HT-29 (cell line): ENCODE measurements at regions not wholly inside any gene's neighbourhood (a gene's known extent, or its start where the extent isn't known, plus 50 kb on each side); places are given as distances from the start of the nearest gene placed in this dataset.

ENCODE experiments used
- DNase-seq: peaks from one replicate; pipeline ENCODE4 v3.0.0-alpha.2; 2015; ENCODE audit warnings: low spot score

GRCh38 chr10:6305401-6306321, 102.9 kb downstream of the PFKFB3 start:
- no peak for DNase-seq

DNA sequence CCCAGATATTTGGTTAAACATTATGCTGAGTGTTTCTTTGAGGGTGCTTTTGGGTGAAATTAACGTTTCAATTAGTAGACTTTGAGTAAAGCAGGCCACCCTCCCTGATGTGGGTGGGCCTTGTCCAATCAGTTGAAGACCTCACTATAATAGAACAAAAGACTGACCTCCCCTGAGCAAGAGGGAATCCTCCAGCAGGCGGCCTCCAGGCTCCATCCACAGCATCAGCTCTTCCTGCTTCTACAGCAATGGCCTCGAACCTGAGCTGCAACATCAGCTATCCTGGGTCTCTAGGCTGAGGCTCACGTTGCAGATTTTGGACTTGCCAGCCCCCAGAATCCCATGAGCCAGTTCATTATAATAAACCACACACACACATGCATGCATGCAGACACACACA, 104.2 kb downstream of the PFKFB3 start:
- no peak for DNase-seq

GRCh38 chr10:6309816-6310215, 107.1 kb downstream of the PFKFB3 start:
- no peak for DNase-seq

- DNase-seq: no peak
Measured at GRCh38 chr10:6310977-6311376, 108.2 kb downstream of the PFKFB3 start.

- DNase-seq: no peak
Measured at GRCh38 chr10:6311700-6312330, 109.1 kb downstream of the PFKFB3 start.

GRCh38 chr10:6312636-6313035, 109.9 kb downstream of the PFKFB3 start:
- DNase-seq: no peak

GRCh38 chr10:6313111-6313895, 110.6 kb downstream of the PFKFB3 start:
- DNase-seq: no peak

- DNase-seq: peak; percentile 40
Measured at GRCh38 chr10:6314620-6315205, 112.0 kb downstream of the PFKFB3 start.

GRCh38 chr10:6319119-6319518, 116.4 kb downstream of the PFKFB3 start:
- DNase-seq: no peak

DNA sequence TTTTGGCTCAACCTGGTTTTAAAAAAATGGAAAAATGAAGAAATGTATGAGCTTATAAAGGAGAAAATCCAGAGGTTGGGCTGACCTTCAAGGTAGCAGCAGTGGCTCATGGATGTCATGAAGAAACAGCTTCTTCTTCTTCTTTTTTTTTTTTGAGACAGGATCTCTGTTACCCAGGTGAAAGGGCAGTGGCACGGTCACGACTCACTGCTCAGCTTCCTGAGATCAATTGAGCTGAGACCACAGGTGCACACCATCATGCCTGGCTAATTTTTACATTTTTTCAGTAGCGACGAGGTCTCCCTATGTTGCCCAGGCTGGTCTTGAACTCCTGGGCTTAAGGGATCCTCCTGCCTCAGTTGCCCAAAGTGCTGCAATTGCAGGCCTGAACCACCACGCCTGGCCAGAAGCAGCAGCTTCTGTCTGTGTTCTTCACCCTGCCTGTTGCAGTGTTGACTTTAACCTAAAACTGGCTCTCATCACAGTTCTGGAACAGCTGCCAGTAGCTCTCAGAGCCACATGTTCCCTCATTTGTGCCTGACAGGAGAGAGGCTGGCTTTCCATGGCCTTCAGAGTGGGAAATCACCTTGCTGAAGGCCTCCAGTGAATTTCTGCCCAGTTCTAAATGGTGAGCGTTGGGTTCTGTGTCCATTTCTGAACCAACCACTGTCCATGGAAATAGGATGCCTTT, 117.7 kb downstream of the PFKFB3 start:
- DNase-seq: no peak

GRCh38 chr10:6321880-6322279, 119.1 kb downstream of the PFKFB3 start:
- no peak for DNase-seq

DNA sequence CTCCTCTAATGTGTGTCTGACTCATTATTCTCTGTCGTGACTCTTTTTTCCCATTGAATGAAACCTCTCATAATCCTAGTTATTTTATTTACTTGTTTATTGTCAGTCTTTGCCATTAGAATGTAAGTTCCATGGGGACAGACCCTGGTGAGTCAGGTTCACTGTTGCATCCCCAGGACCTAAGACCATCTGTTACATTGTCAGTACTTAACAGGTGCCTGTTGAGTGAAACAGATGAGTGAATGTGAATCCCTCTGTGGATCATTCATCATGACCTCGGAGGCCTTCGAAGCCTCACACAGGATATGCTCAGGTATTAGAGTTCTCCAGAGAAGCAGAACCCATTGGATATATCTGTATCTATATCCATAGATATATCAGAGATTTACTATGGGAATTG, 120.1 kb downstream of the PFKFB3 start:
- DNase-seq: no peak

DNA sequence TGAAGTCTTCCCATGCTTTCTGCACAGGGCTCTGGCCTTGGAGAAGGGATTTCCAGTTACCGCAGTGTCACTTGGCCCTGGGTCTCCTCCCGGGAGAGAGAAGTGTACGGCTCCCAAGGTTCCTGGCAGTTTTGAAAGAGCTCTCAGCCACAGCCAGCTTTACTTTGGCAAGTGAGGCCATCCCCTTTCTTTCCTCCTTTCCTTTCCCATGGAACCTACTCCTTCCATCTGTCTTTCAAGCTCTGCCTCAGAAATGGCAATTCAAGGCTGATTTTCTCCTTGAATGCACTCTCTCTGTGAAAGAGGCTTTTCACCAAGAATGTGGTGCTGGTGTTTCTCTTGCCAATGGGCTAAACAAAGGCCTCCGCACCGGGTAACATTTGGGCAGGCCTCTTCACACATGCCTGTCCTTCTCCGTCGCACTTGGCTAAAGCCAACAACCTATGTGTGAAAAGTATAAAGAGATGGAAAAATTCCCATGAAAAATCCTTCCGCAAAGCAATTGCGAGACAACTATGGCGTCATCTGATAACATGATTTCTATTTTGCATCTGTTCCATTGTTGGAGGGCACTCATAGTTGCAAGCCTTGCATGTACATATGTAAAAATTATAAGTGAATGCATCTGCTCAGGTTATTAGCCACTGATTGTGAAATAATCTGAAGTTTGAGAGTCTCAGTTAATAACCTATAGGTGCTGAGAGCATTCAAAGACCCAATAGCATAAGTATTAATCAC, 125.4 kb downstream of the PFKFB3 start:
- no peak for DNase-seq

DNA sequence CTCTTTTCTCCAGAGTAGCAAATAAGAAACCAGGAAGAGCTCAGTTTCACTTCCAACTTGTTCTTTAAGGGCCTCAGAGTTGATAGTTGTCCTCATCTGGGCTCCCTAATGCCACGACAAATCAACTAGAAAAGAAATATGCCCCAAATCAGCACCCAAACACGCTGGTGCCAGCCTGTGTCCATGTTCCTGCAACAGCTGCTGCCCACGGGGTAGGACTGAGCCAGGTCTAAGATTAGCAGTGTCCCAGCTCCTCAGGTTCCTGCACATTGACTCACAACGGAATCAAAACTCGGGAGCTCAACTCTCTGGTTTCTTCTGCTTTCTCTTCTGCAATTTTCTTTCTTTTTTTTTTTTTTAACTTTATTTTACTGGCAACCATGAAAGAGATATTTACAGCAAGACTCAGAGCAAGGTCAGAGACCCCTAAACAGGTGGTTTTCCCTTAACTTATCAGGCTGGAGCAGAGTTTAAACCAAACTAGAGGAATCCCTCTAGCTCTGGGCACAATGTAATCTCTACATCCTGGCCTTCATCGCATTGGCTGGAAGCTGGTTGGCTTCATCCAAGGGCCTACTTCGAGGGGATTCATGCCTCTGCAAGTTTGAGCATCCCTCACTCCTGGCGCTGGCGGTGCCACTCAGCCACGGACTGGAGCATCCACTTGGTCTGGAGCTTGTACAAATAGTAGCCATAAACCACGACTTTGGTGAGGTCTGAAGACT, 126.1 kb downstream of the PFKFB3 start:
- no peak for DNase-seq

DNA sequence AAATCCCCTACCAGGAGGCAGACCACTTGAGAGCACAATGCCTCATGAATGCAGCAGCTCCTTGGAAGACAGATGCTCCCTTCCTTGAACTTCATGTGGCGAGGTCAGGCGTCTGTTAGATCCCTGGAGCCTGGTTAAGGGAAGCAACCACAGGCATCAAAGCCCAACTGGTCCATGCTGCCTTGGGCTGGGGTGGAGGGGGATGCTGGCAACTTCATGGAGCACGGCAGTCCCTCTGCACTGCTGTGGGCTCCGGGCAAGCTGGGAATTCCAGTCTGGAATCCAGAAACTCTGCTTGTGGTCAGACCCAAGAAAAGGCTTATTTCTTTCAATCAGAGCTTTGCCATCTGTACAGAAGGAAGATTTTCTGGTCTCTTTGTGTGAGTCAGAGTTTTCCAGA, 130.4 kb downstream of the PFKFB3 start:
- no peak for DNase-seq

DNA sequence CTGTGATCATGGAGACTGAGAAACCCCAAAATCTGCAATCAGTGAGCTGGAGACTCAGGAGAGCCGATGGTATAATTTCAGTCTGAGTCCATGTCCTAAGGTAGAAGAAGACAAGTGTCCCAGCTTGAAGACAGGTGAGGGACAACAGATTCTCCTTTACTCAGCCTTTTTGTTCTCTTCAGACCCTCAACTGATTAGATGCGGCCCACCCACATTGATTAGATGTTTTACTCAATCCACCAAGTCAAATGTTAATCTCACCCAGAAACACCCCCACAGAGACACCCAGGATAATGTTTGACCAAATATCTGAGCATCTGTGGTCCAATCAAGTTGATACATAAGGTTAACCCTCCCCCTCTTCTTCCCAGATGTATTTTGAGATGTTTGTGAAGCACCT, 131.2 kb downstream of the PFKFB3 start:
- DNase-seq: no peak

DNA sequence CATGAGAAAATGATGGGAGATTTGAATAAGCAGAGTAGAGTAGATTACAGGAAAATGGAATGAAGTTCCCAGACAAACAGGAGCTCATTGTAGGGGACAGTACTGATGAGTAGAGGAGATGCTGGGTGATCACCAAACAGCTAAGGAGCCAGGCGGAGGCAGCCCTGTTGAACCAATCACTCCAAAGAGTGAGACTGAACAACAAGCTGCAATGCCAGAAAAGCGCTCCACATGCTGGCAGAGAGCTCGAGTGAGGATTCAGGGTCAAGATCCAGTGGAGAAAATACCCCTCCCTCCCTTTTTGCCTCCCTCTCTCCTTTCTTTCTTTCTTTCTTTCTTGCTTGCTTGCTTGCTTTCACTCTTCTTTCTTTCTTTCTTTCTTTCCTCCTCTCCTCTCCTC, 133.3 kb downstream of the PFKFB3 start:
- DNase-seq: no peak

- no peak for DNase-seq
Measured at GRCh38 chr10:6337382-6337781, 134.7 kb downstream of the PFKFB3 start.

GRCh38 chr10:6338361-6338760, 135.6 kb downstream of the PFKFB3 start:
- DNase-seq: no peak

- DNase-seq: no peak
Measured at GRCh38 chr10:6339891-6340290, 137.2 kb downstream of the PFKFB3 start.
